NT2/D1 (cell line): ENCODE measurements at regions not wholly inside any gene's neighbourhood (a gene's known extent, or its start where the extent isn't known, plus 50 kb on each side); places are given as distances from the start of the nearest gene placed in this dataset.

Experiments used
- DNase-seq: peaks from one replicate; pipeline ENCODE4 v3.0.0-alpha.2; 2011; ENCODE audit warnings: low read depth, low spot score
- H3K27me3 ChIP-seq: 2 replicates; pipeline ENCODE4 v1.6.0; 2011; ENCODE audit warnings: mild to moderate bottlenecking; ENCODE audit not compliant: insufficient read length, insufficient read depth
- H3K36me3 ChIP-seq: 2 replicates; pipeline ENCODE4 v1.6.1; 2011; ENCODE audit warnings: mild to moderate bottlenecking, low read length, mixed read lengths; ENCODE audit not compliant: insufficient read depth, insufficient read length
- H3K4me1 ChIP-seq: 2 replicates; pipeline ENCODE4 v1.5.1; 2011; ENCODE audit not compliant: insufficient read depth, insufficient read length
- H3K4me3 ChIP-seq: 2 replicates; pipeline ENCODE4 v1.5.1; 2011; ENCODE audit warnings: low read depth; ENCODE audit not compliant: insufficient read length
- H3K9ac ChIP-seq: 2 replicates; pipeline ENCODE4 v1.6.0; 2011; ENCODE audit warnings: low read depth; ENCODE audit not compliant: insufficient read length
- H3K9me3 ChIP-seq: 2 replicates; pipeline ENCODE4 v1.5.1; 2011; ENCODE audit warnings: mild to moderate bottlenecking, low read length; ENCODE audit not compliant: insufficient read depth
- SUZ12 ChIP-seq: IDR thresholded peaks from 2 replicates; pipeline ENCODE4 v1.6.1; 2011; ENCODE audit not compliant: insufficient read length, insufficient read depth; ENCODE audit errors: extremely low read depth
- YY1 ChIP-seq: IDR thresholded peaks from 2 replicates; pipeline ENCODE4 v1.6.1; 2011; ENCODE audit not compliant: insufficient read length, insufficient read depth
- ZNF274 ChIP-seq: IDR thresholded peaks from 2 replicates; pipeline ENCODE4 v1.6.1; 2011; ENCODE audit warnings: mild to moderate bottlenecking, low read depth, low read length

- Histone ChIP-seq H3K9me3 (no peaks in the 10 kb centered on the region; the same call in 1 of the 2 replicates), H3K4me1 (no peaks in the 10 kb centered on the region), H3K27me3 (no peaks in the 10 kb centered on the region), H3K9ac (no peak overlapping the region), H3K4me3 (no peak overlapping the region), H3K36me3 (no peaks in the 10 kb centered on the region)
- no peak for TF ChIP-seq SUZ12
- TF ChIP-seq ZNF274: no peak
- TF ChIP-seq YY1: no peak
- DNase-seq: no peak
Measured at GRCh38 chr2:128654408-128654807, 335.7 kb upstream of the HS6ST1 start.

- no peak for TF ChIP-seq SUZ12
- TF ChIP-seq ZNF274: no peak
- TF ChIP-seq YY1: no peak
- DNase-seq: no peak
- H3K9me3 ChIP-seq: no peaks in the 10 kb centered on the region; the same call in 1 of the 2 replicates
- H3K27me3 ChIP-seq: no peaks in the 10 kb centered on the region
- H3K9ac ChIP-seq: no peak overlapping the region
- H3K4me3 ChIP-seq: no peak overlapping the region
- H3K36me3 ChIP-seq: no peaks in the 10 kb centered on the region
- H3K4me1 ChIP-seq: peaks cover 13% of the 10 kb centered on the region
Measured at GRCh38 chr2:128660836-128661235, 342.2 kb upstream of the HS6ST1 start.

- no peaks in the 10 kb centered on the region for H3K27me3 ChIP-seq
Measured at GRCh38 chr2:128661311-128661710, 342.6 kb upstream of the HS6ST1 start.

DNA sequence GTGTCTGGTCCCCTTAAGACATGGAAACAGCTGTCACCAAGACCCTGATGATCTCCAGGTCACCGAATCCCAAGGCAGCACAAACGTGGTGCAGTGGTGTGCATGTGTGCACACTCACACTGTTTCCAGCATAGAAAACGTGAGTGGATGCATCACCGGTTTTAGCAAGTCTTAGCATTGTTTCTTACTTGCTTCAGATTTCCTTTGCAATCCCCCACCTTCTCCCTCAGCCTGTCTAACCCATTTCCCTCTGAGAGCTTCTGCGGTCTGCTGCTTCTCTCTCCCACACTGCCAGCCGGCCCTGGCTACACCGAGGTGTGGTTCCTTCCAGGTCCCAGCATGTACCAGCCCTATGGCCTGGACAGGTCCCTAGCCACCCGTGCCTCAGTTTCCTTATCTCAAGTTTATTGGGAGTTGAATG lies 343.4 kb upstream of the HS6ST1 start:
- no peak for DNase-seq
- Histone ChIP-seq H3K4me3 (no peak overlapping the region), H3K27me3 (no peaks in the 10 kb centered on the region), H3K9ac (no peak overlapping the region), H3K9me3 (no peaks in the 10 kb centered on the region; the same call in 1 of the 2 replicates), H3K4me1 (peaks cover 13% of the 10 kb centered on the region), H3K36me3 (no peaks in the 10 kb centered on the region)
- TF ChIP-seq SUZ12 (no peak), ZNF274 (no peak), YY1 (no peak)

More at GRCh38 chr2:128661311-128661710, 342.6 kb upstream of the HS6ST1 start:
- no peak for DNase-seq
- no peaks in the 10 kb centered on the region for H3K36me3 ChIP-seq
- H3K9me3 ChIP-seq: no peaks in the 10 kb centered on the region; the same call in 1 of the 2 replicates
- H3K4me1 ChIP-seq: peaks cover 13% of the 10 kb centered on the region
- no peak overlapping the region for H3K4me3 ChIP-seq
- no peak overlapping the region for H3K9ac ChIP-seq
- TF ChIP-seq YY1 (no peak), SUZ12 (no peak), ZNF274 (no peak)

DNA sequence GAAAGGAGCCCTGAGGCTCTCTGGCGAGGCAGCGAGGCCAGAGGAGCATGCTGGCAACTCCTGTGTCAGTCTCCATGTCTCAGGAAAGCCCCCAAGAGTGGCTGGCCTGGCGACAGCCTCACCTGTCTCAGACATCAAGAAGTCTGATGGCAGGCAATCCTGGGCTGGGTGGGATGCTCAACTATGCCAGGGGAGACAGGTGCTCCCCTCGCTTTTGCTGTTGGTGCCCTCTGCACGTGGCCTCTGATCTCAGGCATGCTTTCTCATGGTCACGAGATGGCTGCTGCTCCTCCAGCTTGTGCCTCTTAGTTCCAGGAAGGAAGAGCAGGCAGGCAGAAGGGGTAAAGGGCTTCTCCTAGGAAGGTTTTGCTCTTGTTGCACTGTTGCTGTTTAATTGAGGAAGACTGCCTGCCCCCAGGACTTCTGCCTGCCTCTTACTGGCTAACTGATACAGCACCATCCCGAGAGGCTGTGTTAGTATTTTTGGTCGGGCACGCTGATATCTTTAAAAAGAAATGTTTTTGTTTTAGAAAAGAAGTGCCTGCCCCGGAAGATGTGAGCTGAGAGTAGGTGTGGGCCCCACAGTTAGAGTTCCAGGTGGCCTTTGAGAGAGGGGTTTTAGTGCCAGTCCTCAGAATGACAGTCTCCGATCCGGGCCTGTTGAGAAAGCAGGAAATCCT lies 344.8 kb upstream of the HS6ST1 start:
- H3K4me1 ChIP-seq: peaks cover 13% of the 10 kb centered on the region
- DNase-seq: no peak
- TF ChIP-seq SUZ12 (no peak), ZNF274 (no peak), YY1 (no peak)

GRCh38 chr2:128664499-128664971 lies 345.9 kb upstream of the HS6ST1 start:
- H3K27me3 ChIP-seq: no peaks in the 10 kb centered on the region
- peaks cover 13% of the 10 kb centered on the region for H3K4me1 ChIP-seq
- DNase-seq: no peak
- no peaks in the 10 kb centered on the region for H3K9me3 ChIP-seq
- no peak overlapping the region for H3K4me3 ChIP-seq
- TF ChIP-seq ZNF274: no peak
- TF ChIP-seq YY1: no peak
- no peak for TF ChIP-seq SUZ12
- peak overlapping the region; percentile 23 for H3K9ac ChIP-seq
- H3K36me3 ChIP-seq: no peaks in the 10 kb centered on the region

More for the DNA sequence above, 344.8 kb upstream of the HS6ST1 start:
- H3K4me3 ChIP-seq: no peak overlapping the region
- no peaks in the 10 kb centered on the region for H3K36me3 ChIP-seq
- H3K27me3 ChIP-seq: no peaks in the 10 kb centered on the region
- no peak overlapping the region for H3K9ac ChIP-seq
- H3K9me3 ChIP-seq: no peaks in the 10 kb centered on the region; the same call in 1 of the 2 replicates

DNA sequence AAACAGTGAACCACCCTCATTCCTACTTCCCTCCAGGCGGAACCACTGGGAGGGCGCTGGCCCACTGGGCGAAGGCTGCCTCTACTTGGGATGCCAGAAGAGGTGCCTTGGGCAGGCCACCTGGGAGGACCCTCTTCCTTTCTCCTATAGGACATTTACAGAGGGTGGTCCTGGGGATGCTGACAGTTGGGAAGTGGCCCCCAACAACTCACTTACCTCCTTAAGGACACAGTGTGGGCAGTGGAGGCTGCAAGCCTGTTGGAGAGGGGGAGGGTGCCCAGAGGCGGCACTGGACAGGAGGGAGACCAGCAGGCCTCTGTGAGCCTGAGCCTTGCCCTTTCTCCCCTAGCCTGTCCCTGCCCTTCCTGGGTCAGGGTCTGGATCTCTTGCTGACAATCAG lies 346.4 kb upstream of the HS6ST1 start:
- no peak for TF ChIP-seq ZNF274
- no peak for TF ChIP-seq YY1
- TF ChIP-seq SUZ12: no peak
- H3K4me1 ChIP-seq: peaks cover 13% of the 10 kb centered on the region
- H3K4me3 ChIP-seq: no peak overlapping the region
- no peaks in the 10 kb centered on the region for H3K27me3 ChIP-seq
- no peaks in the 10 kb centered on the region for H3K9me3 ChIP-seq
- H3K9ac ChIP-seq: peak overlapping the region; percentile 23
- H3K36me3 ChIP-seq: no peaks in the 10 kb centered on the region
- no peak for DNase-seq
